ENCODE measurements at regions not wholly inside any gene's neighbourhood (a gene's known extent, or its start where the extent isn't known, plus 50 kb on each side); places are given as distances from the start of the nearest gene placed in this dataset.

- TF ChIP-seq POLR2A (IDR thresholded peaks at IDR 0.05) (no peak), CTCF (IDR thresholded peaks at IDR 0.05 in 4 of 5, conservative IDR thresholded peaks at IDR 0.05 in 1 of 5) (no peak)
Measured at GRCh38 chr5:92952243-92952642, 628.8 kb downstream of the NR2F1-AS1 start.
